HUES6 (cell line): ENCODE measurements at regions not wholly inside any gene's neighbourhood (a gene's known extent, or its start where the extent isn't known, plus 50 kb on each side); places are given as distances from the start of the nearest gene placed in this dataset.

Experiments
- H3K27ac ChIP-seq: 2 replicates; pipeline ENCODE4 v1.7.0; 2013; ENCODE audit warnings: low read depth, mild to moderate bottlenecking, low read length, inconsistent platforms
- H3K27me3 ChIP-seq: 2 replicates; pipeline ENCODE4 v1.6.1; 2013; ENCODE audit warnings: low read length; ENCODE audit not compliant: control insufficient read depth, insufficient read depth
- H3K36me3 ChIP-seq: 2 replicates; pipeline ENCODE4 v1.6.1; 2013; ENCODE audit warnings: low read length; ENCODE audit not compliant: control insufficient read depth, insufficient read depth
- H3K4me1 ChIP-seq: 2 replicates; pipeline ENCODE4 v1.6.1; 2013; ENCODE audit warnings: low read length; ENCODE audit not compliant: control insufficient read depth, insufficient read depth
- H3K4me3 ChIP-seq: 2 replicates; pipeline ENCODE4 v1.5.1; 2013; ENCODE audit warnings: low read depth, low read length
- H3K9ac ChIP-seq: one replicate; pipeline ENCODE4 v1.6.1; 2013; ENCODE audit warnings: mild to moderate bottlenecking, low read length
- H3K9me3 ChIP-seq: 2 replicates; pipeline ENCODE4 v1.6.1; 2013; ENCODE audit warnings: low read depth, low read length; ENCODE audit not compliant: control insufficient read depth, insufficient read depth

DNA sequence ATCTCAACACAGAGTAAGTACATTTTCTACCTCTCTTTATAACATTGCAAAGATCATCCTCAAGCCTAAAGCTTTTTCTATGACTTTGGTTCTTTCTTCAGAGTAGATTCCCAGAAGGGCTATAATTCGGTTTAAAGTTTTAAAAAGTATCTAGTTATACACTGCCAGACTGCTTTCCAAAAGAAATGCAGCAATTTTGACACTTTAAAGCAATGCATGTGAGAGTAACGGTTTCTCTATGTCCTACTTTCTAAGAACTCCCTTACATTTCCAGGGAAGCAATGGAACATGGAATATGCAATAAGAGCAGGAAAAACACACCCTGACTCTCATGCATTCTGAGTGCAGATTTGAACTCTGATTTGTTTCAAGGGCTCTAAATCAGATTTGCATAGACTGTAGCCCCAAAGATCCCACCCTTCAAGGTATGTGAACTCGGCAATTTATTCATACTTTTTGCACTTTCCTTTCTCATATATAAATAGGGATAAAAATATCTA lies 331.6 kb downstream of the HHIPL2 start:
- H3K4me1 ChIP-seq = no peaks in the 10 kb centered on the region
- H3K36me3 ChIP-seq = no peaks in the 10 kb centered on the region
- H3K4me3 ChIP-seq = no peak overlapping the region
- peaks cover 24% of the 10 kb centered on the region for H3K9me3 ChIP-seq
- H3K27ac ChIP-seq = no peak overlapping the region
- H3K27me3 ChIP-seq = no peaks in the 10 kb centered on the region
- H3K9ac ChIP-seq = no peak overlapping the region

DNA sequence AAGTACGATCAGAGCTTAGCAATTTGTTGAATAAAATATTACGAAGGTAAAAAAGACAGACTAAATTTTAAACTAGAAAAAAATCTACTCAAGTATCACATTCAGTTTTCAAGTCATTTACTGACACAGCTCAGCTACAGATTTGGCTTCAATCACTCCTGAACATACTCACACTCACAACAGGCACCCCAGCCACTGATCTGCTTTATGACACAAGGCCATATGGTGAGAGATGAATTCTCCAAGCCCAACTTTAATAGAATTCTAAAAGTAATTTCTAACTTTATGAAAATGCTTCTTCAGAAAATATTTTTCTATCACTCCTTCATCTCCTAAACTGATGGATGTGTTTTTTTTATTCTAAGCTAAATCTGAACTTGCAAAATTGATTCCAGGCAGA lies 337.1 kb downstream of the HHIPL2 start:
- Histone ChIP-seq H3K27ac (no peak overlapping the region), H3K9ac (no peak overlapping the region), H3K4me3 (no peak overlapping the region), H3K4me1 (no peaks in the 10 kb centered on the region), H3K36me3 (no peaks in the 10 kb centered on the region), H3K9me3 (no peaks in the 10 kb centered on the region), H3K27me3 (no peaks in the 10 kb centered on the region)

DNA sequence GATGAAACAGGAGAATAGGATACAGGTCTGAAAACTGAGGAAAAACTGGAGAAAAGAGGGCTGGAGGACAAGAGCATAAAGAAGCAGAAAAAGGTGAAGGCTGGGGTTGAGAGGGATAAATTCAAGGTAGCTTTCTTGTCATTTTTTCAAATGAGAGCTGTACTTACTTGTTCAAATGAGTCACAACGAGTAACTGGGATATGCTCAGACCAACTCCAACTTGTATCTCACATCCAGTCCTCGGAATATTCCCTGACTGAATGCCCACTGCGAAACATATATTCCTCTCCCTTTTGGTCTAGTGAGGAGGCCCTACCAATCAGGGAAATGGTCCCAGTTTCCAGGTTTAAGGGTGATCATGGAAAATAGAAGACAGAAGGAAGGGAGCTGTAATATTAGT lies 343.4 kb downstream of the HHIPL2 start:
- Histone ChIP-seq H3K27me3 (no peaks in the 10 kb centered on the region), H3K4me3 (no peak overlapping the region), H3K27ac (no peak overlapping the region), H3K36me3 (no peaks in the 10 kb centered on the region), H3K4me1 (no peaks in the 10 kb centered on the region), H3K9me3 (no peaks in the 10 kb centered on the region), H3K9ac (no peak overlapping the region)

DNA sequence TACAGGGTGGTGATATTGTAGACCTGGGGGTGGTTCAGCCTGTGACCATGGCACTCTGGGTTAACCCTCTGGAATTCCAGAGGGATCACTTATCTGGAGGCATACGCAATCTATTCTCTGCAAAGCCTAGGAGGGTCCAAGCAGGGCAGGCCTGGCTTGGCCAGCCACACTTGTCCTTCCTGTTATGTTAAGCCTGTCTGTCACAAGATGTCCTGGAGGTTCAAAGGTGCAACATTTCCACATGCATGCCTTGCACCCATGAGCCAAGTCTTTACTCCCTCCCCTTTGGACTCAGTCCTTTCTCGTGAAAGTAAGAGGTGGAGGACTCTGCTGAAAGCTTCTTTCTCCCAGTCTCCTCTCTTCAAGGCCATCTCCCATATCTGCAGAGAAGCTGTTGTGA lies 345.1 kb downstream of the HHIPL2 start:
- Histone ChIP-seq H3K9ac (no peak overlapping the region), H3K4me1 (no peaks in the 10 kb centered on the region), H3K27ac (no peak overlapping the region), H3K27me3 (no peaks in the 10 kb centered on the region), H3K9me3 (no peaks in the 10 kb centered on the region), H3K36me3 (no peaks in the 10 kb centered on the region), H3K4me3 (no peak overlapping the region)

DNA sequence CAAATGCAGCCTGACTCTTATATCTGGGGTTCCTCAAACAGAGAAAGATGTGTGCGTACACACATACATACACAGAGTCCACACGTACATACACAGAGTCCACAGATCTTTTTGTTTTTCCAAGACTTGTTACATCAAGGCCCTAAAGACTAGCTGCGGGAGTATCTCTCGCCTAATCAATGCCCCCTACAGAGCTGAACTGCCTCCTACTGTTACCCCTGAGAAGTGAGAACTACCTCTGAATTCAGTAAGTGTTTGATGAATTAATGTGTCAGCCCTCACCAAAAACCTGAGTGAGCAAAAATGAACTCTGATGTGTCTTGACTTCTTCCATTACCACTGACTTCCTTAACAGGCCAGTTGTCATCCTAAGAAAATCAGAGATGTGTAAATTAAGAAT lies 351.2 kb downstream of the HHIPL2 start:
- no peak overlapping the region for H3K4me3 ChIP-seq
- H3K9me3 ChIP-seq = no peaks in the 10 kb centered on the region
- no peaks in the 10 kb centered on the region; the same call in 1 of the 2 replicates for H3K4me1 ChIP-seq
- H3K27ac ChIP-seq = no peak overlapping the region
- H3K27me3 ChIP-seq = no peaks in the 10 kb centered on the region
- H3K9ac ChIP-seq = no peak overlapping the region
- H3K36me3 ChIP-seq = no peaks in the 10 kb centered on the region

DNA sequence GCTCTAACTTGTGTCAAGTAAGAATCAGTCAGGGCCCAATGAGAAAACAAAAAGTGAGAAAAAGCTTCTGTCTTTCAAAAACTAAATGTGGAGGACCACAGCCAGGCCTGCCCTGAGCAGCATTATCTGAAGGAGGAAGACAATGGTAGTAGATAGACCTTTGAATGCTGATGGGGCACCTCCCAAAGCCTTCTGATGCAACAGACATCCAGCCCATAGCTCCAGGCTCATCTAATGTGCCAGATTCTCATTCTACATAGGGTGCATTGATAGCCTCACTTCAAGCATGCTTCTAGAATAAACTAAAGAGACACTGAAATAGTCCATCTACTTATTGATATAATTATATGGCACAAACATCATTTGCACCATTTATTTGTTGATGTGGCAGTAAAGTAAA lies 351.6 kb downstream of the HHIPL2 start:
- no peaks in the 10 kb centered on the region; the same call in 1 of the 2 replicates for H3K4me1 ChIP-seq

DNA sequence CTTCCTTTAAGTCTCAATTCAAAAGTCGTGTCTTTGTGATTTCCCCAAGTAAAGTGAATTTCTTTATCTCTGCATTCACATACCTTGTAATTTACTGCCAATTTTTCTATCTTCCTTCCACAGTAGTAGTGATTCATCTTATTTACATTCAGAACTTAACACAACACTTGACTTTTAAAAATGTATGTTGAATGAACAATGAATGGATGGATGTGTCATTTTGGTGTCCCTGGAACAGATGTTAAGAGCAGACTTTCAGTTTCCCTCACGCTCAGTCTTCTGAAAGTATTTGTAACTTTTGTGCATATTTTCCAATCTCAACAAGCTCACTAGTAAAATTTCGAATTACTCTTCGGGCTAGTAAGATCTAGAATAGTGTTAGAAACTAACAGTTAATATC lies 352.0 kb downstream of the HHIPL2 start:
- Histone ChIP-seq H3K36me3 (no peaks in the 10 kb centered on the region), H3K9me3 (no peaks in the 10 kb centered on the region), H3K4me3 (no peak overlapping the region), H3K27me3 (no peaks in the 10 kb centered on the region), H3K9ac (no peak overlapping the region), H3K4me1 (no peaks in the 10 kb centered on the region; the same call in 1 of the 2 replicates), H3K27ac (no peak overlapping the region)

More for the DNA sequence above, 351.6 kb downstream of the HHIPL2 start:
- Histone ChIP-seq H3K4me3 (no peak overlapping the region), H3K27me3 (no peaks in the 10 kb centered on the region), H3K9me3 (no peaks in the 10 kb centered on the region), H3K36me3 (no peaks in the 10 kb centered on the region), H3K27ac (no peak overlapping the region), H3K9ac (no peak overlapping the region)

DNA sequence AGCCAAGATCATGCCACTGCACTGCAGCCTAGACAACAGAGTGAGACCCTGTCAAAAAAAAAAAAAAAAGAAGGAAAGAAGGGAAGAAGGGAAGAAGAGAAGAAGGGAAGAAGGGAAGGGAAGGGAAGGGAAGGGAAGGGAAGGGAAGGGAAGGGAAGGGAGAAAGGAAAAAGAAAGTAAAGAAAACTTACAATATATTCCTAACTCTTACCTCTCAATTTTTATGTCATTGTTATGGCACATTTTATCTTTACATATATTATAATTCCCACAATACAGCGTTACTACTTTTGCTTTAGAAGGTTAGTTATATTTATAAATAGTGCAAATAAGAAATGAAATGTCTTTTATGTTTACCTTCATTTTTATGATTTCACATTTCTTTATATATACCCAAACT lies 358.7 kb downstream of the HHIPL2 start:
- no peaks in the 10 kb centered on the region for H3K27me3 ChIP-seq
- H3K4me1 ChIP-seq = no peaks in the 10 kb centered on the region
- H3K9me3 ChIP-seq = 0 out of 2 replicates have a peak, but pooled peaks cover 2% of the 10 kb centered on the region
- no peak overlapping the region for H3K27ac ChIP-seq
- H3K9ac ChIP-seq = no peak overlapping the region
- no peak overlapping the region for H3K4me3 ChIP-seq
- H3K36me3 ChIP-seq = no peaks in the 10 kb centered on the region

DNA sequence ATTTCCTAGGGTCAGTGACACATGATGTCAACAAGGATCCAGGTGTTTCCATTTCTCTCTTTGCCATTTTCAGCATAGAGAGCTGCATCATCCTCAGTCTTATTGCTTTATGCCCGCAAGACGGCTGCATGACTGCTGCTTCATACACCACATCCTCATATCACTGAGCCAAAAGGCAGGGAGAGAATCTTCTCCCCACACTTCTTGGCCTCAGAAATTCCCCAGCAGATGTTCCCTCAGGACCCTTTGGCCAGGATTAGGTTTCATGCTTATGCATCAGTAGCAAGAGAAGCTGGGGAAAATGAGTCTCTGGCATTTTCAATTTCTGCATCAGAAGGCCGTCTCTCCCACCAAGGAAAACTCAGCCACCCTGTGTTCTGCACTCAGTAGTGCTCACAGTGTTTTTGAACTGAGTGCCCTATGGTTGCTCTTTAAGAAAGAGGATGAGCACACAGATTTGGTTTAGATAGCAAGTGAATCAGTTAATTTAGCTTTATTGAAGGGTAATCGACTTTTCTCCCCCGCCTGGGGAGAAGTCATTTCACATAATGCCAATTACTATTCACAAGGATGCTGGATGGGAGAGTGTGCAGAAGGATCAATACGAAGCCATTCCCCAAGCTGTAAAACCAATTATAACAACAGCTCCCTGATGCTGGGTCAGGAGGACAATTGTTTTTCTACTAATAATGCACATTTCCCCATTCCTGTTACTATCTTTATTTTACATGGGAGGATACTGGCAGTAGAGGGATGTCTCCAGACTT lies 360.2 kb downstream of the HHIPL2 start:
- Histone ChIP-seq H3K9me3 (peaks cover 5% of the 10 kb centered on the region; the same call in 1 of the 2 replicates), H3K4me3 (no peak overlapping the region), H3K9ac (no peak overlapping the region), H3K27ac (no peak overlapping the region), H3K4me1 (no peaks in the 10 kb centered on the region), H3K27me3 (no peaks in the 10 kb centered on the region), H3K36me3 (no peaks in the 10 kb centered on the region)

DNA sequence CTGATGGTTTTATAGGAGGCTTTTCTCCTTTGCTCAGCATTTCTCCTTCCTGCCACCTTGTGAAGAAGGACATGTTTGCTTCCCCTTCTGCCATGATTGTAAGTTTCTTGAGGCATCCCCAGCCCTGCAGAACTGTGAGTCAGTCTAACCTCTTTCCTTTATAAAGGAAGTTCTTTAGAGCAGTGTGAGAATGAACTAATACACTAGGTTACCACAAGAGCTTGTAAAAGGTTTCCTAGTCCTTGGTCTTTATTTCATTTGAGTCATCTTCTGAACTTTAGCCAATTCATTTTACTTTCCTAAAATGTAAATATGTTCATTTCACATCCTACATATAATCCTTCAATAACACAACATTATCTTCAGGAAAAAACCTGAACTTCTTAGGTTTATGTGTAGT lies 365.3 kb downstream of the HHIPL2 start:
- Histone ChIP-seq H3K9ac (no peak overlapping the region), H3K27ac (no peak overlapping the region), H3K36me3 (no peaks in the 10 kb centered on the region), H3K4me3 (no peak overlapping the region), H3K9me3 (peaks cover 3% of the 10 kb centered on the region; the same call in 1 of the 2 replicates), H3K27me3 (no peaks in the 10 kb centered on the region), H3K4me1 (no peaks in the 10 kb centered on the region)

DNA sequence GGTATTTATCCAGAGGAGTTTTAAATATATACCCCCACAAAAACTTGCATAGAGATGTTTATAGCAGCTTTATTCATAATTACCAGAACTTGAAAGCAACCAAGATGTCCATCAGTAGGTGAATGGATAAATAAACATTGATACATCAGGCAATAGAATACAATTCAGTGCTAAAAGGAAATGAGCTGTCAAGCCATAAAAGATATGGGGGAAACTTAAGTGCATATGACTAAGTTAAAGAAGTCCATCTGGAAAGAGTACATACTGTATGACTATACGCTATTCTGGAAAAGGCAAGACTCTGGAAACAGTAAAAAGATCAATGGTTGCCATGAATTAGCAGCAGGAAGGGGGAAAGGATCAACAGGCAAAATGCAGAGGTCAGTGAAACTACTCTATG lies 366.7 kb downstream of the HHIPL2 start:
- Histone ChIP-seq H3K9ac (no peak overlapping the region), H3K36me3 (no peaks in the 10 kb centered on the region), H3K4me1 (no peaks in the 10 kb centered on the region), H3K9me3 (peaks cover 6% of the 10 kb centered on the region; the same call in 1 of the 2 replicates), H3K27ac (no peak overlapping the region), H3K4me3 (no peak overlapping the region), H3K27me3 (no peaks in the 10 kb centered on the region)
